HG02973 (cell line): ENCODE measurements at regions not wholly inside any gene's neighbourhood (a gene's known extent, or its start where the extent isn't known, plus 50 kb on each side); places are given as distances from the start of the nearest gene placed in this dataset.
A peak's percentile ranks its signal among the peaks of the same experiment; 100 is the strongest.
"Not testable (repeated sequence)": the region's sequence is repeated elsewhere in the genome, so short reads cannot be mapped to it uniquely, and the experiment has no call there.

ENCODE experiments used
- ATAC-seq: cut with Tn5 transposase; IDR thresholded peaks from one replicate; pipeline ENCODE4 v1.9.1; 2021; ENCODE audit warnings: moderate library complexity; ENCODE audit not compliant: unreplicated experiment

- no peak for ATAC-seq
These were observed 271.4 kb upstream of the TBX18 start for GRCh38 chr6:85035766-85036165.

DNA sequence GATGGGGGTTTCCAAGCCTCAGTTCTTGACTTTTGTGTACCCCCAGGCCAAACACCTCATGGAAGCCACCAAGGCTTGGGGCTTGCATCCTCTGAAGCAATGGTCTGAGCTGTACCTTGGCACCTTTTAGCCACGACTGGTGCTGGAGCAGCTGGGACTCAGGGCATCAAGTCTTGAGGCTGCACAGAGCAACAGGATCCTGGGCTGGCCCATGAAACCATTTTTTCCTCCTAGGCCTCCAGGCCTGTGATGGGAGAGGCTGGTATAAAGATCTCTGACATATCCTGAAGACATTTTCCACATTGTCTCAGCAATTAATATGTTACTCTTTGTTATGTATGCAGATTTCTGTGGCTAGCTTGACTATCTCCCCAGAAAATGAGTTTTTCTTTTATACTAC, 269.1 kb upstream of the TBX18 start:
- no peak for ATAC-seq

- ATAC-seq = no peak
These were observed 261.6 kb upstream of the TBX18 start for GRCh38 chr6:85026021-85026420.

- no peak for ATAC-seq
These were observed 259.3 kb upstream of the TBX18 start for GRCh38 chr6:85023721-85024120.

- ATAC-seq = no peak
These were observed 253.0 kb upstream of the TBX18 start for GRCh38 chr6:85017352-85017751.

GRCh38 chr6:85016726-85017125, 252.3 kb upstream of the TBX18 start:
- ATAC-seq = no peak

DNA sequence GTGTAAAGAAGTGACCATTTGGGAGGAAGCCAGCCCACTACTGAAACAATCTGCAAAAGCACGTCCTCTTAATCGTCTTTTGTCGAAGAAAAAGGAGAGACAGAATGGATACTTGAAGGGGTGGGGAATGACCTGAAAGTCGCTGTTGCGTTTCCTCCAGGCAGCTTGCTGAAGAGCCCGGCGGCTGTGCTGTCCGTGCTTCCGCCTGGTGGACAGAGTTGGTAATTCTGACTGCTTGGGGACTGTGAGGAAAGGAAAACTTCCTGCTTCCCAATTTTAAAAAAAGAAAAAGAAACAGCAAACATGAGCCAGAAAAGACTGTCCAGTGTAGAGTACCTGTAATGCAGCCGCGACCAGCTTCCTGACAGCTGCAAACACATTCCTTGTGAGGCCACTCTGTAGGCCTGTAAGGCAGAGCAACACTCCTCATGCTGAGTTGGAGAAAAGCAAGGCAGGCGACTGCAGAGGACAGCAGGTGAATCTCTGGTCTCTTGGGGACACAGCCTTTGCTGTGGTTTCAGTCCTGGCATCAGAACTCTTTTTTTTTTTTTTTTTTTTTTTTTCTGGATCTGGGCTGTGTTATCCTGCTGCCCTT, 251.1 kb upstream of the TBX18 start:
- peak; percentile 90 for ATAC-seq

DNA sequence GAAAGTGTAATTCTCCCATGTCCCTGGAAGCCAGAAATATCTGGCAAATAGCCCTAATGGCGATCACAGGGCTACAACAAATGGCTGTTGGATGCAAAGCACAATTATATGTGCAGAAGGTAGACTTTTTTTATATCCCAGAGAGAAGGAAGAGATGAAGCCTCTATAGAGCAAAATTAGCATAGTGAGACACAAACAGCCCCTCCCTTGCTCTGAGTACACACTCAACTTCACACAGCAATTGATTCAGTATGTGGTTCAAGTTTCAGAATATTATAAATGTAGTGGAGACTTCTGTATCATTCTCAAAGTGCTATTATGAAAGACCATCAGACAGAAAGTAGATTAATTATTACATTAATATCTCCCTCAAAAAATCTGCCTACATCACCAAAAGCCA, 246.5 kb upstream of the TBX18 start:
- ATAC-seq = no peak

GRCh38 chr6:85008296-85009009, 244.1 kb upstream of the TBX18 start:
- ATAC-seq = no peak

GRCh38 chr6:85006362-85006761, 242.0 kb upstream of the TBX18 start:
- no peak for ATAC-seq

GRCh38 chr6:85005494-85005893, 241.1 kb upstream of the TBX18 start:
- ATAC-seq = no peak

GRCh38 chr6:85004361-85004995, 240.1 kb upstream of the TBX18 start:
- no peak for ATAC-seq

DNA sequence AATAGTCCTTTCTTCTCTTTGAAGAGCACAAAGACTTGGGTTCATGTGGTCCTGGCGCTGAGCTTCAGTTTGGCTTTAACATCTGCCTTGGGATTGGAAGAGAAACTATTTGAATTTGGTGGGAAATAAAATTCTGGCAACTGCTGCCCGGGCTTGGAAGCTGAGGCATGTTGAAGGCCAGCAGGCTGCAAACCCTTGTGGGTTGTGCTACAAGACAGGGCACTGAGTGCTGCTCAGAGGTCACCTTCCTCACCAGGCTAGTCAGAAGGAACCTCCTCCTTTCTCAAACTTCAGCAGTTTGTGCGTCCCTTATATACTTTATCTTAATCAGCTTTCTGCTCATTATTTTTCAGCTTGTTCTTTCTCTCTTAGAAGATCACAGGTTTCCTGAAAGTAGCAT, 238.4 kb upstream of the TBX18 start:
- no peak for ATAC-seq

- ATAC-seq = no peak
These were observed 235.6 kb upstream of the TBX18 start for GRCh38 chr6:85000001-85000400.

DNA sequence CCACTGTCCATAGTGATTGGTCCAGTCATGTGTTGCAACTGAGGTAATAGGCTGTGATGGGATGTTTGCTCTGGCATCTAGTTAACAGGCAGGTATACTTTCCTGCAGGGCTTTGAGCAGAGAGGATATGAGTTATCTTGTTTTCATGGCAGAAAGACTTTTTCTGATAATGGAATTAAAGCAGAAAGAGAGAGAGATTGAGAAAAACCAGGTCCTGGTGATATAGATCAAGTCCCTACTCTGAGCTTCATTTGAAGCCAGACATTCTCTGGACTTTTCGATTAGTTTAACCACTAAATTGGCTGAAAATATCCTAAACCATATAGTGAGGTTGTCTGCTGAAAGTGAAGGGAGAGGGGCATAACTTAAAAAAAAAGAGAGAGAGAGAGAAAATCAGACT, 233.8 kb upstream of the TBX18 start:
- no peak for ATAC-seq

DNA sequence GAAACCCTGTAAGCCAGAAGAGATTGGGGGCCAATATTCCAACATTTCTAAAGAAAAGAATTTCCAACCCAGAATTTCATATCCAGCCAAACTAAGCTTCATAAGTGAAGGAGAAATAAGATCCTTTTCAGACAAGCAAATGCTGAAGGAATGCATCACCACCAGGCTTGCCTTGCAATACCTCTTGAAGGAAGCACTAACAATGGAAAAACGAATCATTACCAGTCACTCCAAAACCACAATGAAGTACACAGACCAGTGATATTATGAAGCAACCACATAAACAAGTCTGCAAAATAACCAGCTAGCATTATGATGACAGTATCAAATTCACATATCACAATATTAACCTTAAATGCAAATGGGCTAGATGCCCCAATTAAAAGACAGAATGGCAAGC, 224.4 kb upstream of the TBX18 start:
- not testable (repeated sequence) for ATAC-seq

GRCh38 chr6:84985490-84985889, 221.1 kb upstream of the TBX18 start:
- ATAC-seq = not testable (repeated sequence)

GRCh38 chr6:84979541-84979940, 215.1 kb upstream of the TBX18 start:
- no peak for ATAC-seq

DNA sequence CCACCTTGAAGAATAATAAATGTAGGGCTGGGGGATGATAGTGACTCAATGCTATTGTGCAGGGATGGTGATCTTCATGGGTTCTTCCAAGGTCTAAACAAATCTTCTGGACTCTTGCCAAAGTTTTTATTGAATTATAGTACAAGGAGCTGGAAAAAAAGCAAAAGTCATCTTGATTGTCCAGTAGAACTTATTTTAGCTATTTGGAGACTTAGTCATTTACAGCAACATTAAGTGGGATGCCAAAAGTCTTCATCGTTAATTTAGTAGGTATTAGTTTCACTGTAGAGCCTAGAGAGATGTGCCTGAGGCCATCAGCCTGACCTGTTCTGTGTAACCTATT, 212.9 kb upstream of the TBX18 start:
- ATAC-seq = no peak

DNA sequence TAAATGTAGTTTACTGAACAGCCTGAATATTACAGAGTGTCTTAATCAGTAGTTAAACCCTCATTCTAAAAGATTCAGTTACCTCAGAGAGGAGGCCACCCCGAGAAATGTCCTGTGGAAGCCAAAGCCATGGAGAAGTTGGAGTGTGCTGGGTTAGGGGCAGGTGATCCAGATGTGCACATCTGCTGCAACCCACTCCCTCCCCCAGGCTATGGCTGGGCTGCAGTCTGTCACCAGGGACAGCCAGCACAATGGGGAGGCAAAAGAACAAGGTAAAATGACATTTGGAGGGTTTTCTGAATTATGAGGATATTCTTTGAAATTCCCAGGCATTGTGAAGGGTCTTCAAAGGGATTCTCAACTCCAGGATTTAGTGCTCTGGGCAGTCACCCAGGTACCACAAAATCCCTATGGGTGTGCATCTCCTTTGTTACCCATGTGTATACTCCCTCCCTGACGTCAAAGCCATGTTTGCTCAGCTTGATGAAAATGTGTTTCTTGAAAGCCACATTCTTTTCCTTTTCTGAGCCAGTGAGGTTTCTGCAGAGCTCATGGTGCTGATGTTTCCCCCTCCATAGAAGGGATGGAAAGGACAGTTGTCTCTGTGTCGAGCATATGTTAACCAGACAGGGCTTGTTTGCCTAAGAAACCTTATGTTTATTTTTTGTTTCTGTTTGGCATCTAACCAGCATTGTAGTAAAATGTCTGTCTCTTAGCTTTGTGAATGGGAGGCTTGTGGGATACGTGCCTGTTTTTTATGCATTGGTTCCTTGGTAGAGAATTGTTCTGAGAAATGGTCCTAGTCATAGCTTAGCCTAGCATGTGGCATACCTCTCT, 212.3 kb upstream of the TBX18 start:
- ATAC-seq = no peak

DNA sequence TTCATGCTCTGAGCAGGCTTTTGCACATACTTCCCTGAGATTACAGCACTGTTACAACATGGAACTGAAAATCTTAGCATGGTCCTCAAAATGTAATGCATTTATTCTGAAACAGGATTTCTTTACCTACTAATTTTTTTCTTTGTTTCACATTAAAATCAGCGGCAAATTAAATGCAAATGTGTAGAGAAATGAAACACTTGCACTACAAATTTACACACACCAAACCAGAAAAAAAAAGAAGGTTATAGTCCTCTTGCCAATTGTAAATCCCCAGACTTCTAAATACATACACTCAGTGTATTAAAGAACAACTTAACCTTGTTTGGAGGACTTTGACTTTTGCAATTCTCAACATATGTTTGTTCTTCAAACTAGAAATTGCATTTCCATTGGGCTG, 210.9 kb upstream of the TBX18 start:
- ATAC-seq = no peak

GRCh38 chr6:84973606-84974005, 209.2 kb upstream of the TBX18 start:
- no peak for ATAC-seq
